GM23248 (cell line): ENCODE measurements at regions not wholly inside any gene's neighbourhood (a gene's known extent, or its start where the extent isn't known, plus 50 kb on each side); places are given as distances from the start of the nearest gene placed in this dataset.

Experiments used
- EZH2 ChIP-seq: fragments of 200-600 bp; sonication (generic); IDR thresholded peaks from 2 replicates; pipeline ENCODE4 v1.6.1; 2018; ENCODE audit warnings: antibody characterized with exemption, mild to moderate bottlenecking; ENCODE audit not compliant: insufficient read depth, poor library complexity, severe bottlenecking
- EZH2phosphoT487 ChIP-seq: fragments of 200-600 bp; sonication (generic); IDR thresholded peaks from 2 replicates; pipeline ENCODE4 v1.6.1; 2018; ENCODE audit warnings: antibody characterized with exemption, moderate library complexity, mild to moderate bottlenecking, low read depth; ENCODE audit not compliant: insufficient read depth

DNA sequence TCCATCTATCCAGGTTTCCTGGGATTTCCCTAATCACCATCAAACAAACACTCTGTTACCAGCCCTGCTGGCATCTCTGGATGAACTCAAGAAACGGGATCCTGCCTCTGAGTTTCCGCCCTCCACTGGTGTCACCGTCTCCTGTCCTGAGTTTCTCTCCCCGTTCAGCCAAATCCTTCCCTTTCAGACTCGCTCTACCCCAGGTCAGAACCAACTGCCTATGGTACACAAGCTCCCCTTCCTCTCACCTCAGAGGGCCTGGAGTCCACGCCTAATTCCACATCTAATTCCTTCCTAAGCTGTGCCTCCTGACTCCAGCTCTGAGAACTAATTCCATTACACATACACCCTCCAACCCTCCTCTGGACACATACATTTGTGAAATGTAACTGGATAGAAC lies 96.1 kb downstream of the SHANK2 start:
- no peak for TF ChIP-seq EZH2
- TF ChIP-seq EZH2phosphoT487, result no peak
